Peyer's patch (tissue), 4 donors: ENCODE measurements at regions not wholly inside any gene's neighbourhood (a gene's known extent, or its start where the extent isn't known, plus 50 kb on each side); places are given as distances from the start of the nearest gene placed in this dataset.

ENCODE experiments used
- DNase-seq, 3 donors: peaks; one replicate each; pipeline ENCODE4 v3.0.0-alpha.2; 2017 to 2019
- H3K27ac ChIP-seq, 4 donors: fragments of 200-600 bp; sonication (generic); one replicate each; pipeline ENCODE4 v1.5.1; 2016 to 2019
- H3K27me3 ChIP-seq, 2 donors: fragments of 200-600 bp; sonication (generic); one replicate each; pipeline ENCODE4 v1.5.1; 2019
- H3K36me3 ChIP-seq, 3 donors: fragments of 200-600 bp; sonication (generic); one replicate each; pipeline ENCODE4 v1.5.1; 2016 to 2019
- H3K4me1 ChIP-seq, 4 donors: fragments of 200-600 bp; sonication (generic); one replicate each; pipeline ENCODE4 v1.5.1; 2016 to 2019
- H3K4me3 ChIP-seq, 4 donors: fragments of 200-600 bp; sonication (generic); 1 replicate in 3 of 4; 2 replicates in 1 of 4; pipeline ENCODE4 v1.5.1; 2016 to 2019; ENCODE audit warnings: mild to moderate bottlenecking in 1 of 4
- H3K9me3 ChIP-seq, 4 donors: fragments of 200-600 bp; sonication (generic); one replicate each; pipeline ENCODE4 v1.5.1; 2016 to 2019; ENCODE audit warnings: mild to moderate bottlenecking in 1 of 4
- CTCF ChIP-seq, 6 experiments: fragments of 450-650 bp in 4 of 6; fragments of 200-600 bp in 2 of 6; sonication (generic) in 1 of 6; IDR thresholded peaks; one replicate each; pipeline ENCODE4 v1.5.1; 2017 to 2019; ENCODE audit warnings: antibody characterized with exemption in 6 of 6, mild to moderate bottlenecking in 3 of 6, moderate library complexity in 1 of 6
- POLR2A ChIP-seq, 2 donors: fragments of 450-650 bp; IDR thresholded peaks; one replicate each; pipeline ENCODE4 v1.5.1; 2017; ENCODE audit warnings: antibody characterized with exemption in 2 of 2, mild to moderate bottlenecking in 2 of 2, moderate library complexity in 2 of 2

GRCh38 chr5:2021484-2022176 is 138.9 kb upstream of the IRX4 start:
- TF ChIP-seq POLR2A (IDR thresholded peaks at IDR 0.05) (no peak), CTCF (IDR thresholded peaks at IDR 0.05) (no peak)
- Histone ChIP-seq H3K27ac (no peak overlapping the region), H3K4me1 (no peaks in the 10 kb centered on the region), H3K9me3 (no peaks in the 10 kb centered on the region), H3K27me3 (no peaks in the 10 kb centered on the region), H3K4me3 (no peak overlapping the region), H3K36me3 (no peaks in the 10 kb centered on the region)
- no peak for DNase-seq

GRCh38 chr5:2020730-2021129 is 138.0 kb upstream of the IRX4 start:
- Histone ChIP-seq H3K4me3 (no peak overlapping the region), H3K9me3 (no peaks in the 10 kb centered on the region), H3K27ac (no peak overlapping the region), H3K4me1 (no peaks in the 10 kb centered on the region), H3K36me3 (no peaks in the 10 kb centered on the region), H3K27me3 (no peaks in the 10 kb centered on the region)
- no peak for DNase-seq
- TF ChIP-seq POLR2A (IDR thresholded peaks at IDR 0.05): no peak
- TF ChIP-seq CTCF (IDR thresholded peaks at IDR 0.05): no peak

GRCh38 chr5:2019716-2020115 is 137.0 kb upstream of the IRX4 start:
- no peaks in the 10 kb centered on the region for H3K4me1 ChIP-seq
- H3K9me3 ChIP-seq: no peaks in the 10 kb centered on the region
- DNase-seq: no peak
- TF ChIP-seq CTCF (IDR thresholded peaks at IDR 0.05) (no peak), POLR2A (IDR thresholded peaks at IDR 0.05) (no peak)
- no peak overlapping the region for H3K4me3 ChIP-seq
- no peaks in the 10 kb centered on the region for H3K36me3 ChIP-seq
- no peak overlapping the region for H3K27ac ChIP-seq
- H3K27me3 ChIP-seq: no peaks in the 10 kb centered on the region

GRCh38 chr5:2018390-2018724 is 135.6 kb upstream of the IRX4 start:
- Histone ChIP-seq H3K4me3 (no peak overlapping the region), H3K4me1 (no peaks in the 10 kb centered on the region), H3K9me3 (no peaks in the 10 kb centered on the region), H3K36me3 (no peaks in the 10 kb centered on the region), H3K27ac (no peak overlapping the region), H3K27me3 (no peaks in the 10 kb centered on the region)
- TF ChIP-seq CTCF (IDR thresholded peaks at IDR 0.05): no peak
- no peak for DNase-seq

GRCh38 chr5:2017540-2018389 is 135.0 kb upstream of the IRX4 start:
- Histone ChIP-seq H3K27me3 (no peaks in the 10 kb centered on the region), H3K4me3 (no peak overlapping the region), H3K27ac (no peak overlapping the region), H3K36me3 (no peaks in the 10 kb centered on the region), H3K9me3 (no peaks in the 10 kb centered on the region), H3K4me1 (no peaks in the 10 kb centered on the region)
- no peak for DNase-seq
- TF ChIP-seq POLR2A (IDR thresholded peaks at IDR 0.05) (no peak), CTCF (IDR thresholded peaks at IDR 0.05) (peak in 3 of 6 experiments; percentile 21 to 36 (median 32))
